DND-41 (cell line): ENCODE measurements at regions not wholly inside any gene's neighbourhood (a gene's known extent, or its start where the extent isn't known, plus 50 kb on each side); places are given as distances from the start of the nearest gene placed in this dataset.

Experiments
- ATAC-seq: fragments of 200-7000 bp; cut with Tn5 transposase; 3 replicates; pipeline ENCODE4 v1.9.1; 2021; ENCODE audit warnings: low read depth; ENCODE audit not compliant: insufficient read depth
- DNase-seq: peaks from one replicate; pipeline ENCODE4 v3.0.0-alpha.2; 2020
- H2AFZ ChIP-seq: 2 replicates; pipeline ENCODE4 v1.6.0; 2012; ENCODE audit warnings: low read depth, low read length
- H3K27ac ChIP-seq: 2 replicates; pipeline ENCODE4 v1.5.1; 2012; ENCODE audit warnings: low read length, inconsistent platforms
- H3K27me3 ChIP-seq: fragments of 200-600 bp; sonication (generic); 2 replicates; pipeline ENCODE4 v1.6.0; 2012; ENCODE audit warnings: low read length, mild to moderate bottlenecking, inconsistent platforms; ENCODE audit not compliant: insufficient read depth, poor library complexity
- H3K36me3 ChIP-seq: 2 replicates; pipeline ENCODE4 v1.5.1; 2012; ENCODE audit warnings: low read length, inconsistent platforms; ENCODE audit not compliant: insufficient read depth
- H3K4me1 ChIP-seq: 2 replicates; pipeline ENCODE4 v1.5.1; 2012; ENCODE audit warnings: mild to moderate bottlenecking, low read length; ENCODE audit not compliant: insufficient read depth
- H3K4me2 ChIP-seq: 2 replicates; pipeline ENCODE4 v1.6.0; 2012; ENCODE audit warnings: mild to moderate bottlenecking, moderate library complexity, low read length, inconsistent platforms; ENCODE audit not compliant: insufficient read depth
- H3K4me3 ChIP-seq, 2 experiments: fragments of 200-600 bp in 1 of 2; shearing (Covaris generic) in 1 of 2; 2 replicates each; pipeline ENCODE4 v1.5.1; 2012 to 2016; ENCODE audit warnings: inconsistent platforms in 2 of 2, low read length in 2 of 2, mild to moderate bottlenecking in 2 of 2, low read depth in 1 of 2, moderate library complexity in 1 of 2
- H3K79me2 ChIP-seq: 2 replicates; pipeline ENCODE4 v1.6.0; 2012; ENCODE audit warnings: low read length, inconsistent platforms; ENCODE audit not compliant: insufficient read depth
- H3K9ac ChIP-seq: 2 replicates; pipeline ENCODE4 v1.6.0; 2012; ENCODE audit warnings: low read depth, mild to moderate bottlenecking, inconsistent platforms, low read length, moderate library complexity
- H3K9me3 ChIP-seq: 2 replicates; pipeline ENCODE4 v1.5.1; 2012; ENCODE audit warnings: low read length, moderate library complexity, mild to moderate bottlenecking, inconsistent platforms; ENCODE audit not compliant: insufficient read depth, severe bottlenecking
- H4K20me1 ChIP-seq: 2 replicates; pipeline ENCODE4 v1.6.0; 2012; ENCODE audit warnings: low read length; ENCODE audit not compliant: insufficient read depth
- CTCF ChIP-seq: IDR thresholded peaks from 2 replicates; pipeline ENCODE4 v1.5.1; 2012; ENCODE audit warnings: borderline replicate concordance, low read length, moderate library complexity, mild to moderate bottlenecking; ENCODE audit not compliant: poor library complexity, severe bottlenecking; ENCODE audit errors: extremely low read depth
- EZH2 ChIP-seq: IDR thresholded peaks from 3 replicates; pipeline ENCODE4 v1.6.1; 2012; ENCODE audit warnings: borderline replicate concordance, low read depth, mild to moderate bottlenecking, moderate library complexity, low read length, inconsistent platforms; ENCODE audit not compliant: severe bottlenecking

GRCh38 chr4:122090989-122091388 lies 61.1 kb upstream of the BLTP1 start:
- DNase-seq (no peak), ATAC-seq (no peak)
- Histone ChIP-seq H3K27me3 (peaks cover 5% of the 10 kb centered on the region), H2AFZ (no peak overlapping the region), H3K9ac (no peak overlapping the region), H3K9me3 (no peaks in the 10 kb centered on the region), H3K4me3 (no peak overlapping the region), H3K27ac (no peak overlapping the region), H3K36me3 (no peaks in the 10 kb centered on the region), H4K20me1 (no peaks in the 10 kb centered on the region), H3K79me2 (no peaks in the 10 kb centered on the region), H3K4me1 (no peaks in the 10 kb centered on the region), H3K4me2 (no peak overlapping the region)
- TF ChIP-seq CTCF (no peak), EZH2 (no peak)

GRCh38 chr4:122086338-122087065 lies 65.6 kb upstream of the BLTP1 start:
- Histone ChIP-seq H3K9ac (no peak overlapping the region), H4K20me1 (no peaks in the 10 kb centered on the region), H3K4me1 (no peaks in the 10 kb centered on the region), H3K36me3 (no peaks in the 10 kb centered on the region), H3K4me2 (no peak overlapping the region), H3K9me3 (no peaks in the 10 kb centered on the region), H3K27ac (no peak overlapping the region), H3K79me2 (no peaks in the 10 kb centered on the region), H3K27me3 (peaks cover 8% of the 10 kb centered on the region), H3K4me3 (no peak overlapping the region), H2AFZ (no peak overlapping the region)
- DNase-seq, result no peak
- TF ChIP-seq CTCF (no peak), EZH2 (no peak)
- ATAC-seq, result no peak

GRCh38 chr4:122083989-122084388 lies 68.1 kb upstream of the BLTP1 start:
- peaks cover 8% of the 10 kb centered on the region for H3K27me3 ChIP-seq
- no peaks in the 10 kb centered on the region for H4K20me1 ChIP-seq
- no peaks in the 10 kb centered on the region for H3K36me3 ChIP-seq
- ATAC-seq (no peak), DNase-seq (no peak)
- no peaks in the 10 kb centered on the region for H3K9me3 ChIP-seq
- H2AFZ ChIP-seq, result no peak overlapping the region
- no peak overlapping the region for H3K4me3 ChIP-seq
- no peak overlapping the region for H3K27ac ChIP-seq
- no peaks in the 10 kb centered on the region for H3K79me2 ChIP-seq
- TF ChIP-seq CTCF (no peak), EZH2 (no peak)
- no peak overlapping the region for H3K9ac ChIP-seq
- H3K4me2 ChIP-seq, result no peak overlapping the region
- no peaks in the 10 kb centered on the region for H3K4me1 ChIP-seq
